Bronchial epithelial cell (primary cell): ENCODE measurements at regions not wholly inside any gene's neighbourhood (a gene's known extent, or its start where the extent isn't known, plus 50 kb on each side); places are given as distances from the start of the nearest gene placed in this dataset.

Experiments used
- DNase-seq: peaks from one replicate; pipeline ENCODE4 v3.0.0-alpha.2; 2010; ENCODE audit warnings: low read depth
- FAIRE-seq: peaks from 2 replicates; lab custom pipeline; 2011; peaks lifted over from hg19 to GRCh38; lab: Jason Lieb, UNC
- H3K27me3 ChIP-seq: 2 replicates; pipeline ENCODE4 v1.5.1; 2011; ENCODE audit warnings: low read length; ENCODE audit not compliant: control insufficient read depth, insufficient read depth
- H3K36me3 ChIP-seq: 2 replicates; pipeline ENCODE4 v1.5.1; 2011; ENCODE audit warnings: low read length; ENCODE audit not compliant: control insufficient read depth, insufficient read depth
- H3K4me3 ChIP-seq: 2 replicates; pipeline ENCODE4 v1.5.1; 2011; ENCODE audit warnings: mild to moderate bottlenecking, low read depth, low read length, control low read depth
- TF ChIP-seq, protein P1 (sequence below): IDR thresholded peaks from 2 replicates; pipeline ENCODE4 v1.5.1; 2011; ENCODE audit warnings: mild to moderate bottlenecking, moderate library complexity, low read length, control low read depth, inconsistent platforms; ENCODE audit not compliant: insufficient read depth, severe bottlenecking

DNA sequence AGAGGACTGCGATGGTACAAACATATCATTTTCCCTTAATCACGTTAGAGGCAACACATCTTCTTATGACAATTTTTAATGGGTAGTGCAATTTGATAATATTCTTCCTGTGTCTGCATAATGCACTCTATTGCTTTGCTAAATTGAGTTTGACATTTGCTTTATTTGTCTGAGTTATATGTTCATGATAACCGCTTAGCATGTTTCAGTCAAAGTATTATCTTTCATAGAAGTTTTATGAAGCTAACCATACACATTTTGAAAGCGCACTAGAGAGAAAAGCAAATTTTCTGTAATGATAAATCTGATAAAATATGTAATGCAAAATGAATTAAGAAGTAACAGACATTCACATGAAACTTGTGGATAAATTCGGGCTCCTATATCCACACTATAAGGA is 1276.9 kb downstream of the ZPLD1 start:
- no peak for FAIRE-seq
- DNase-seq, result no peak
- H3K36me3 ChIP-seq, result no peaks in the 10 kb centered on the region
- no peak overlapping the region for H3K4me3 ChIP-seq
- H3K27me3 ChIP-seq, result no peaks in the 10 kb centered on the region
- TF ChIP-seq, protein P1, sequence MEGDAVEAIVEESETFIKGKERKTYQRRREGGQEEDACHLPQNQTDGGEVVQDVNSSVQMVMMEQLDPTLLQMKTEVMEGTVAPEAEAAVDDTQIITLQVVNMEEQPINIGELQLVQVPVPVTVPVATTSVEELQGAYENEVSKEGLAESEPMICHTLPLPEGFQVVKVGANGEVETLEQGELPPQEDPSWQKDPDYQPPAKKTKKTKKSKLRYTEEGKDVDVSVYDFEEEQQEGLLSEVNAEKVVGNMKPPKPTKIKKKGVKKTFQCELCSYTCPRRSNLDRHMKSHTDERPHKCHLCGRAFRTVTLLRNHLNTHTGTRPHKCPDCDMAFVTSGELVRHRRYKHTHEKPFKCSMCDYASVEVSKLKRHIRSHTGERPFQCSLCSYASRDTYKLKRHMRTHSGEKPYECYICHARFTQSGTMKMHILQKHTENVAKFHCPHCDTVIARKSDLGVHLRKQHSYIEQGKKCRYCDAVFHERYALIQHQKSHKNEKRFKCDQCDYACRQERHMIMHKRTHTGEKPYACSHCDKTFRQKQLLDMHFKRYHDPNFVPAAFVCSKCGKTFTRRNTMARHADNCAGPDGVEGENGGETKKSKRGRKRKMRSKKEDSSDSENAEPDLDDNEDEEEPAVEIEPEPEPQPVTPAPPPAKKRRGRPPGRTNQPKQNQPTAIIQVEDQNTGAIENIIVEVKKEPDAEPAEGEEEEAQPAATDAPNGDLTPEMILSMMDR, result no peak

DNA sequence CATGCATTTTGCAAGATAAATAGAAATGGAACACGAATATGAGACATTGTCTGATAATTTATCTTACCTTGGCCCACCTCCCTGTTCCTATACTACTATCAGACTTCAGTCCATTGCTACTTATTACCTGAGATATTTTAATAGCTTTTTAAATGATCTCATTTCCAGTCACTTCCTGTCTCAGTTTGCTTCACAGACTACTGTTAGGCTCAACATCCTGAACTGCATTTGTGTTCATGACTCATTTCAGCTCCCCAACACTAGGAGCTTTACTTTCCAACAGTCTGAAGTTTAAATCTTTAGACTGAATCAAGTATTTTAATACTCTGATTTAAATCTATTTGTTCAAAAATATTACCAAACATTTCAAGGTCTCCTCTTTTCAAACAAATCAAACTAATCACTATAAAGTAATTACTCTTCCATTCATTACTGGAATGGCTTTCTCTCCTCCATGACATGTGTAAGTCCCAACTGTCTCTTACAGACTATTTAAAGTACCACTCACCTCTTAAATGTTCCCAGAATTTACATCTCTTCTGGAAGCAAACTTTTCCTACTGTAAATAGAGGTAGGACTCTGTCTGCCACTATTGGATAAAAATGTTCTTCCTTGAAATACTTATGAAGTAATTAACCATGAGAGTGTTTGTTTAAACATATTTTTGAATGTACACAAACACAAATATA is 1277.6 kb downstream of the ZPLD1 start:
- TF ChIP-seq, protein P1, result no peak
- FAIRE-seq (no peak), DNase-seq (peak; percentile 94)
- no peaks in the 10 kb centered on the region for H3K27me3 ChIP-seq
- H3K4me3 ChIP-seq, result no peak overlapping the region
- H3K36me3 ChIP-seq, result no peaks in the 10 kb centered on the region

DNA sequence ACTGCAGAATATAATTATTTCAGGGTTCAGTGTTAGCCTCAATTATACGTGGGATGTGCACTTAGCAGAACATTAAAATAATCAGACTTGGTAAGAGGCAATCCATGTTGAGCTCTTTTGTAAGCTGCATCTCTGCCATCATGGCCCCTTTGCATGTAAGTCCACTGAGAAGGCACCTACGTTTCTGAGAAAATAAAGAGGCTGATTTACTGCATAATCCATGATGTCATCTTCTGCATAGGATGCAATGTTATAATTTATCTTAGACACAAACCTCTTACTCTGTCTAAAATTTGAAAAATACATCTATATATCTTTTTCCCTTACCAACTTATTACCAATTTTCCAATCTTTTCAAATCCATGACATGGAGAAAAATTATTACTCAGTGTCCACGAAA is 1294.7 kb downstream of the ZPLD1 start:
- DNase-seq (no peak), FAIRE-seq (no peak)
- TF ChIP-seq, protein P1, result no peak
- Histone ChIP-seq H3K36me3 (no peaks in the 10 kb centered on the region), H3K4me3 (no peak overlapping the region), H3K27me3 (no peaks in the 10 kb centered on the region)

DNA sequence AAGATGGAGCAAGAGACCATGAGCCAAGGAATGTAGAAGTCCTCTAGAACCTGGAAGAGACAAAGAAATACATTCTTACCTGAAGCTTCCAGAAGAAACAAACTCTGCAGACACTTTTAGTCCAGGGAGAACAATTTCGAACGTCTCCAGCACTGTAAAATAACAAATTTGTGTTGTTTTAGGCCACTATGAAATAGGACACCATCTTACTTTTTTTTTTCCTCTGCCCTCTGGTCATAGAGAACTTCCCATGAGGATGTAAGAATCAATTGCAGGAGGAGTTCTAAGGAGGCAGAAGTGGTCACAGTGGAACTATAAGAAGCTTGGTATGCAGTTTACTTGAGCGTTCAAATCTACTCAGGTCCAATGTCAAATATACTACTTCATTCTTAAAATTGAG is 1295.9 kb downstream of the ZPLD1 start:
- FAIRE-seq (no peak), DNase-seq (no peak)
- no peaks in the 10 kb centered on the region for H3K36me3 ChIP-seq
- H3K4me3 ChIP-seq, result no peak overlapping the region
- no peaks in the 10 kb centered on the region for H3K27me3 ChIP-seq
- TF ChIP-seq, protein P1, result no peak

DNA sequence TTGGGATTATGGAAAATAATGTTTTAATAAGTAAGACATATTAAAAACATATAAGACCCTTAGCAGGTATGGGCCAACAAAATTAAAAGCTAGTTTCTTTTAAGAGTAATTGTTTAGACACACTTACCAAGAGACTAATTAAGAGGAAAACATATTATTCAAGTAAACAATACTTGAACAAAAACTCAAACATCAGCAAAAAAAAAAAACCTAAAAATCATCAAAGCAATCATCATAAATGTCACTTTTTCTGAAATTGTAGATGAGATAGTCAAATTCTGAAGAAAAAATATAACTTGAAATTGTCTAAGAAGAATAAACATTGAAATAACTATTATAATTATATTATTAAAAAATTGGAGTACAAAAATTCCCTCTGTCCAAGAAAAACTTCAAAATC is 1318.2 kb downstream of the ZPLD1 start:
- FAIRE-seq (no peak), DNase-seq (no peak)
- H3K36me3 ChIP-seq, result no peaks in the 10 kb centered on the region
- TF ChIP-seq, protein P1, result no peak
- no peaks in the 10 kb centered on the region for H3K27me3 ChIP-seq
- no peak overlapping the region for H3K4me3 ChIP-seq

DNA sequence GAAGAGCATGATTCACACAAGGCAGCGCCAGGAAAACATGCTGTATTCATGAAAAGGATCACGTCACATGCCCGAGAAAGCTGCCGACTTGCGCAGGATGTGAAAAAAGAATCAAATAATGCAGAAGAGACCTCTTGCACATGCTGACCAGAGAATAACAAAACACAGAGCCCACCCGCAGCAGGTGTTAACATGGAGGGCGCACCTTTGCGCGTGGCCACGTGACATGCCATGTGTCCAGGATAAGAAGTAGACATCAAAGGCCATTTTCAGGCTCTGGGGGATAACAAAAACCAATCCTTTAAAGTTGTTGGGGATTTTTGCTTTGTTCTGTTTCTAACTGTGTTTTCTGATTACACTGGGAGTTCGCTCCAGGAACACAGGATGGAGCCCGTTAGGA is 1332.8 kb downstream of the ZPLD1 start:
- no peak overlapping the region for H3K4me3 ChIP-seq
- no peaks in the 10 kb centered on the region for H3K36me3 ChIP-seq
- no peak for DNase-seq
- no peaks in the 10 kb centered on the region for H3K27me3 ChIP-seq
- TF ChIP-seq, protein P1, result no peak
- no peak for FAIRE-seq
